ENCODE measurements at regions not wholly inside any gene's neighbourhood (a gene's known extent, or its start where the extent isn't known, plus 50 kb on each side); places are given as distances from the start of the nearest gene placed in this dataset.

GRCh38 chr11:92658733-92659132 is 310.7 kb upstream of the MTNR1B start:
- TF ChIP-seq POLR2AphosphoS5 (IDR thresholded peaks at IDR 0.05; ENCODE audit: low read depth, low read length) = no peak
- TF ChIP-seq CTCF (IDR thresholded peaks at IDR 0.05) = no peak
- TF ChIP-seq REST (IDR thresholded peaks at IDR 0.05; ENCODE audit: insufficient read depth in 1 of 2, low read depth in 2 of 2, low read length in 1 of 2) = no peak

Data from Panc1 (cell line).